IPS-20b (cell line): ENCODE measurements at regions not wholly inside any gene's neighbourhood (a gene's known extent, or its start where the extent isn't known, plus 50 kb on each side); places are given as distances from the start of the nearest gene placed in this dataset.

Experiments used
- H3K27ac ChIP-seq: one replicate; pipeline ENCODE4 v1.5.1; 2013; ENCODE audit warnings: low read length
- H3K27me3 ChIP-seq: 2 replicates; pipeline ENCODE4 v1.6.1; 2013; ENCODE audit warnings: mild to moderate bottlenecking, low read length, inconsistent platforms; ENCODE audit not compliant: insufficient read depth
- H3K36me3 ChIP-seq: 2 replicates; pipeline ENCODE4 v1.6.1; 2013; ENCODE audit warnings: low read depth, mild to moderate bottlenecking, inconsistent platforms, low read length, moderate library complexity; ENCODE audit not compliant: insufficient read depth
- H3K4me1 ChIP-seq: 2 replicates; pipeline ENCODE4 v1.6.1; 2013; ENCODE audit warnings: mild to moderate bottlenecking, control low read depth, inconsistent platforms, low read length, moderate library complexity; ENCODE audit not compliant: insufficient read depth
- H3K4me3 ChIP-seq: 2 replicates; pipeline ENCODE4 v1.5.1; 2013; ENCODE audit warnings: mild to moderate bottlenecking, low read length, inconsistent platforms
- H3K9ac ChIP-seq: 2 replicates; pipeline ENCODE4 v1.6.1; 2013; ENCODE audit warnings: low read depth, mild to moderate bottlenecking, inconsistent platforms, low read length, moderate library complexity
- H3K9me3 ChIP-seq: 2 replicates; pipeline ENCODE4 v1.6.1; 2013; ENCODE audit warnings: mild to moderate bottlenecking, low read depth, low read length, inconsistent platforms; ENCODE audit not compliant: insufficient read depth

DNA sequence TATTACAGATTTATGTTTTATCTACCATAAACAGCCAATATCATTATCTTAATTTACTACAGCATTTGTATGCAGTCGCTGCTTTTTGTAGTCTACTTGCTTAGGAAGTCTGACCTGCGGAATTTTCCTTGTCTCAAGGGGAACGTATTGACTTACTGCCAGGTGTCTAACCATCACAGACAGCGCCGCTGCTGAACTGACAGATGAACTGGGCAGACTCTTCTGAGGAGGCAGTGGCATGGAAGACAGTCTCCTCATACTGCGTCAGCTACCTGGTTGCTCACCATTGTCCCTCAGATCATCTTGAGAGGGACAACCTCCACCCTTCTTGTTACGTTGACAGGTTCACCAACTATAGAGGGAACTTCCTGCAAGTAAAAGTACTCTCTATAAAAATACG is 574.3 kb upstream of the ZNF462 start:
- no peaks in the 10 kb centered on the region for H3K9me3 ChIP-seq
- no peak overlapping the region for H3K27ac ChIP-seq
- no peaks in the 10 kb centered on the region for H3K27me3 ChIP-seq
- no peaks in the 10 kb centered on the region for H3K36me3 ChIP-seq
- H3K9ac ChIP-seq: no peak overlapping the region
- H3K4me3 ChIP-seq: no peak overlapping the region
- H3K4me1 ChIP-seq: no peaks in the 10 kb centered on the region

DNA sequence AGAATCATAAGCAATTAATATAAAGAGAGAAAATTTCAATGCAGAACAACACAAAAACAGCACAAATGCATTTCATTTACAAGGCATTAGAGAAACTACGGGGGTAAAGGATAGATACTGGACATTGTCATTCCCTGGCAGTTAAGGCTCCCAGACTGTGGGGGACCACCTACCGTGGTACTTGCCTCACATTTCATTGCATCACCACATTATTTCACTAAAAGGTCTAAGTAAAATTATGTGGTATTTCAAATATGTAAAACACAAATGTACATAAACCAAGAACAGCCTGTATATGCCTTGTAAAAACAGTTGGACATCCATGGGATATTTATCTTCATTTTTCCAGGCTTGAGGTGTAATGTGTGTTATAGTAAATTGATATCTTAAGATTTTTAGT is 571.2 kb upstream of the ZNF462 start:
- Histone ChIP-seq H3K9me3 (no peaks in the 10 kb centered on the region), H3K4me3 (no peak overlapping the region), H3K27ac (no peak overlapping the region), H3K9ac (no peak overlapping the region), H3K36me3 (no peaks in the 10 kb centered on the region), H3K4me1 (no peaks in the 10 kb centered on the region), H3K27me3 (no peaks in the 10 kb centered on the region)

DNA sequence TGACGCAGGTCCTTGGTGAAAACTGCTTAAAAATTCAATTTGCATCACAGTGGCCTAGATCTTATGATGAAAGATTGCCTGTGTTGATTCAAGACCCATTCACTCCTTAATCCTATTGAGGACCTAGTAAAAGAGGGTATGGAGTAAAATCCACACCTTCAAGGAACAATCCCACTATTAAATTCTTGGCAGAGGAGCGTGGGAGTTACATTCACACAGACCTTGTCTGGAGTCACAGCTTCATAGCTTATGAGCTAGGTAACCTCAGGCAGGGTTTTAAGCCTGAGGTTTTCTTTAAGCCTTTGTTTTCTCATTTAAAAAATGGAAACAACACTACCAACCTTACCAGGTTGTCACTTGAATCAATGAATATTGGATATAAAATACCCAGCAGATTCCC is 566.5 kb upstream of the ZNF462 start:
- no peaks in the 10 kb centered on the region for H3K4me1 ChIP-seq
- H3K4me3 ChIP-seq: no peak overlapping the region
- no peak overlapping the region for H3K9ac ChIP-seq
- H3K36me3 ChIP-seq: no peaks in the 10 kb centered on the region
- H3K9me3 ChIP-seq: no peaks in the 10 kb centered on the region
- H3K27ac ChIP-seq: no peak overlapping the region
- no peaks in the 10 kb centered on the region for H3K27me3 ChIP-seq

DNA sequence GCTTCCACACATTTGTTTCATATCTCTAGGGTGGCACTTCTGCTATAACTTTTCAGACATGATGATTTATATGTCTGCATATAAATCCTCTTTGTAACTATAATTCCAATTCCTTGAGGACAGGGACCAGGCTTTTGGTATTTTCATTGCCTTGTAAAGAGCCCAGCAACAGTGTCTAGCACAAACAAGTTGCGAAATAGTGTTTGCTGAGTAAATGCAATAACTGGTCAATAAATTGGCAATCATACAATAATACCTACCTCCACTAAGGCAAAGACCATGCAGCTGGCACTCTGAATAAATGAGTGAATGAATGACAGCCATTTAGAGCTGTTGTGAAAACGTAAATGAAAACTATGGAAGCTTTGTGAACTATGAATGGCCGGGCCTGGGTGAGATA is 564.0 kb upstream of the ZNF462 start:
- Histone ChIP-seq H3K4me3 (no peak overlapping the region), H3K9me3 (no peaks in the 10 kb centered on the region), H3K27me3 (no peaks in the 10 kb centered on the region)

DNA sequence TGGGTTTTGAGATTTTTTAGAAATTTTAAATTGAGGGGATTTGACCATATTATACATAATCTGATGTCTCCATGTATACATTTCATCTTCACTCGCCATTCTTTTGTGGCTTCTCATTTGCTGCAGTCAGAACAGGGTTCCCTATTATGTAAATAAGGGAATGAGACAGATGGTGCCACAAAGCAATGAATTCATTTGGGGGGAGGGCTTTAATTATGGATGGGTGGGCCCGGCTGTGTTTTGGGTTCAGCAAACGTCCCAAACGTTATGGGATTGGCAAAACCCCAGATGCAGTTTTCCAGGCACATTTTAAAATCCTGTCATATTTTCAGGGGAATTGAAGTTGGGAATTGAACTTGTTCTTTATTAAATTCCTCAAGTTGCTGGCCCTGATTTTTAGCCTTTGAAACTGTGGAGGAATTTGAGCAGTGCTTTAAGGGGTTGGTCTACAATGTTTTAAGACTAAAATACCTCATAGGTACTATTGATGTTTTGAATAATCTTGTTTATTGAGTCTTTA is 558.5 kb upstream of the ZNF462 start:
- Histone ChIP-seq H3K9ac (no peak overlapping the region), H3K27me3 (no peaks in the 10 kb centered on the region), H3K9me3 (no peaks in the 10 kb centered on the region), H3K27ac (no peak overlapping the region), H3K4me1 (no peaks in the 10 kb centered on the region), H3K36me3 (no peaks in the 10 kb centered on the region), H3K4me3 (no peak overlapping the region)

More for the DNA sequence above, 564.0 kb upstream of the ZNF462 start:
- Histone ChIP-seq H3K9ac (no peak overlapping the region), H3K36me3 (no peaks in the 10 kb centered on the region), H3K27ac (no peak overlapping the region), H3K4me1 (no peaks in the 10 kb centered on the region)

DNA sequence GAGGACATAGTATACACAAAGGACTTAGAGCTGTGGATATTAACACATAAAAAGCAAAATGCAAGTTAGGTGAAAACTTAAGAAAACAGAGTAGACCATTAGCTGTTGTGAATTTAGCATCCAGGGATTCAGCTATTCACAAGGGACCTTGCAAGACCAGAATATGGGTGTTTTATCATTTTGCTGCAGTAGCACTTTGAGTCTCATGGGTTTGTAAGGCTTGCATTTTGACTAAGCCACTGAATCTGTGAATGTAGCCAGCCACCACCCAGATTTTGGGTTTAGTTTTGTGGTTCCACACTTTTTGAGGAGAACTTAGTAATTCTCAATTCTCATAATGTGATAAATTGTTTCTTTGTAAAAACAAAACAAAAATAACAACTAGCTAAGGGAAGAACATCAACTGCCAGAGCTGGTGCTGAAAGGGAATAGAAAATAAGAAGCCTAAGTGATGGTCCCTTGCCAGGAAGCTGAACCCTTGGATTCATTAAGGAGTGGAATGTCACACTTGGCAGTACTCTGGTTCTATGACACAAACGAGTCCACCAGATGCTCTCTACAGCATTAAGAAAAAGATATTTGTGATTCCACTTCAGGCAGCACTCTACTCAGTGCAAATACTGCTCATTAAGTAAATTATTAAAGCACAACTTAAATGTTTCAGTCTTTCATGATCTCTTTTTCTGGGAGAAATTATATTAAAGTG is 557.4 kb upstream of the ZNF462 start:
- Histone ChIP-seq H3K27ac (no peak overlapping the region), H3K4me3 (no peak overlapping the region), H3K27me3 (no peaks in the 10 kb centered on the region), H3K36me3 (no peaks in the 10 kb centered on the region), H3K4me1 (no peaks in the 10 kb centered on the region), H3K9me3 (no peaks in the 10 kb centered on the region), H3K9ac (no peak overlapping the region)

DNA sequence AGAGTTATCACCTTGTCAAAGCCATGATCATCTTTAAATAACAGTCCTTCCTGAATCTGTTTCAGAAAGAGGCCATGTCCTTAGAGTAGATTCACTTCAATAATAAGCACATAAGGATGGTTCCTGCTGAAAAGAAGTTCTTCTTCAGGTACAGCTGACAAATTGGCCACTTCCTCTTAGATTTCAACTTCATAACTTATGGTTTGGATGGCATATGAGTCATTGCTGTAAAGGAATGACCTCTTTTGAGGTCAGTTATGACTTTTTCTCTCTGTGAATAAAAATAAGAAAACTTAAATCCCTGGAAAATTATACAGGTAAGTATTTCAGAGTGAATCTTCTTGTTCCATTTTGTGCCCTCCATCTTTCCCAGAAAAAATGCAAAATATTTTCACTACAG is 555.3 kb upstream of the ZNF462 start:
- Histone ChIP-seq H3K4me3 (no peak overlapping the region), H3K9ac (no peak overlapping the region), H3K27me3 (no peaks in the 10 kb centered on the region), H3K27ac (no peak overlapping the region), H3K36me3 (no peaks in the 10 kb centered on the region), H3K4me1 (no peaks in the 10 kb centered on the region), H3K9me3 (no peaks in the 10 kb centered on the region)

DNA sequence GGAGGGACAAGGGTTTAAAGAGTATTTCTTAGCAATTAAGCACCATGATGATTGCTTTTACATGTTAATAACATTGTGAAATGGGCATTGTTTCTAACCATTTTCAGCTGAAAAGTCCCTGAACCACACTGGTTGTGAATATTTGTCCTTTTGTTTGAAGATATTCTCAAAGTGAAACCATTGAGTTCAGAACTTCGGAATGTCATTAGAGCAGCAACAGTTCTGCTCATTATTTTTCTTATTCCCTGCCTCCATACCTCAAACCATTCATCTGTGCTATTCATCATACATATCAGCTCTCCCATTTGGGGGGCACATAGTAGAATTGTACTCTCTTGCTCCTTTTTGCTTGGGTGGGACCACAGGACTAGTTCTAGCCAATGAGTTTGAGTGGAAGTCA is 553.0 kb upstream of the ZNF462 start:
- Histone ChIP-seq H3K9me3 (no peaks in the 10 kb centered on the region), H3K27ac (no peak overlapping the region), H3K4me1 (no peaks in the 10 kb centered on the region), H3K36me3 (no peaks in the 10 kb centered on the region), H3K4me3 (peak overlapping the region; percentile 29), H3K9ac (no peak overlapping the region), H3K27me3 (no peaks in the 10 kb centered on the region)

DNA sequence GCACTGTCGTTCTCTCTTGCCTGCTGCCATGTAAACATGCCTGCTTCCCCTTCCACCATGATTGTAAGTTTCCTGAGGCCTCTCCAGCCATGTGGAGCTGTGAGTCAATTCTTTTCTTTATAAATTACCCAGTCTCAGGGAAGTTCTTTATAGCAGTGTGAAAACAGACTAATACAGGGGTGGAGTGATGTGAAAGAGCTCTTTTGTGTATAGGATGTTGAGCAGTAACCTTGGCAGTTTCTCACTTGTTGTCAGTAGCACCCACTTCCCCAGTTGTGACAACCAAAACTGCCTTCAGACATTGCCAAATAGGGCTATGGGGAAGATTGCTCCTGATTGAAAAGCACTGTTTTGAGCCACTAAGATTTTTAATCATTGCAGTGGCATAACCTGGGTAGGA is 552.2 kb upstream of the ZNF462 start:
- Histone ChIP-seq H3K36me3 (no peaks in the 10 kb centered on the region), H3K4me1 (peaks cover 6% of the 10 kb centered on the region; the same call in 1 of the 2 replicates), H3K27me3 (no peaks in the 10 kb centered on the region), H3K27ac (no peak overlapping the region), H3K9me3 (no peaks in the 10 kb centered on the region), H3K9ac (no peak overlapping the region), H3K4me3 (no peak overlapping the region)

DNA sequence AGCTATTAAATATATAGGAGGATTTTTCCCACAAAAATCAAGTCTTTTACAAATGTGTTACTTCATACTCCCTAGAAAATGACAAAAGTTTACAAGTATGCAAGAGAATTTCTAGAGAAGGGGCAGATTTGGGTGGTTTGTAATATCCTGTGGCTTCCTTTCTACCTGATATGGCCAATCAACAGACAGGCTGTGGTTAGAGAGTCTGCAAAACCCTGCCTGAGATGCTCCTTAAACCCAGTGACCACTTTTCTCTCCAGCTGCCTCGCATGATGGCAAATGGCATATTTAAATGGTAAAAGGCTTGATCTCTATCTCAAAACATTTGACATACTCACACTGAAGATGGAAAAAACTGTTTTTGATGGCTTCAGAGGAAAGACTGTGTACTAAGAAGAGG is 550.1 kb upstream of the ZNF462 start:
- H3K9me3 ChIP-seq: no peaks in the 10 kb centered on the region
- no peak overlapping the region for H3K4me3 ChIP-seq
- no peak overlapping the region for H3K27ac ChIP-seq
- peaks cover 8% of the 10 kb centered on the region; the same call in 1 of the 2 replicates for H3K4me1 ChIP-seq
- no peaks in the 10 kb centered on the region for H3K27me3 ChIP-seq
- no peaks in the 10 kb centered on the region for H3K36me3 ChIP-seq
- H3K9ac ChIP-seq: no peak overlapping the region

DNA sequence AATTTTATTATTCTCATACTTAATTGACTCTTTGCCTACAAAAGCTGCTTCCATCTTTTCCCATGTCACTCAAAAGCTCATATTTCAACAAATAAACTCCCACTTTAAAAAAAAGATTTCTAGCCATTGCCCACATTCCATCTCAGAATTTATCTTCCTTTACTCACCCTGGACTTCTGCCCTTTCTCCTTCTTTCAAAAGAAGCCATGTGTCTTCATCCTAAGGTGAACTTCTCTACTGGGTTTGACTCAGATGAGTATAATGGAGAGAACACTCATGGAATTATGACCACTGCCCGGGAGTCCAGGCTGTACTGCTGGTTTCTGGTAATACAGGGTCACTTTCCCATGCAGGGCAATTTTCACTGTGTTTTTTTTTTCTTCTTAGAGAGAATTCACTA is 548.5 kb upstream of the ZNF462 start:
- Histone ChIP-seq H3K27me3 (no peaks in the 10 kb centered on the region), H3K9me3 (no peaks in the 10 kb centered on the region), H3K36me3 (no peaks in the 10 kb centered on the region), H3K4me1 (peaks cover 8% of the 10 kb centered on the region; the same call in 1 of the 2 replicates), H3K4me3 (no peak overlapping the region), H3K27ac (no peak overlapping the region), H3K9ac (no peak overlapping the region)

DNA sequence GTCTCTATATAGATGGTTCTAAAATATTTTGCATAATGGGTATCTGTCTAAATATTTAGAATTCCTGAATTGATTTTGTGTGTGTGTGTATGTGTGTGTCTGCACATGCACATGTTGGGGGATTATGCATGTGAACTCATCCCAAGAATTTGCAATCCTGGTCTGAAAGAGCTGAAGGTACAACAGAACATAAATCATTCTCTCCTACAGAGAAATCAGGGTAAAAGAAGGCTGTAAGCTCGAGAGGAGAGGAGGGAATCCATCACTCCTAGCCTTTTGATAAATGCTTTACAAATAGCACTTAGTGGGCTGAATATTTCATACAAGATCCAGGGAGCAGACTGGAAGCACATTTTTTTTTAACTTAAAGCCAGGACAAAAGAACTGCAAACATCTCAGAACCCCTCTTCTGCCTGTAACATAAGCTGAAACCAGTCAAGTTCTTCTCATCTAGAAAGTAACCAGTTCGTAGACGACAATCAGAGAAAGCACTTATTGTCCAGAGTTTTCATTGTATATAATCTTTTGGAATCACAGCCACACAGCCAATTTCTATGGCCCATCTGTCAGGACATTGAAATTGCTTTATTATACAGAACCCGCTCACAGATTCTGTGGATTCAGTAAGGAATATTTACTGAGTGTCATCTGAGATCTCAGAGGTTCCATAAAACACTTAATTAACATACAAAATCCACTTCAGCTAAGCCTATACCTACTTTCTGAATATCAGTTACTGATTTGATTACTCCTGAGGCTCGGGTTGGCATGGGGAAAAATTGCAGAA is 541.4 kb upstream of the ZNF462 start:
- no peaks in the 10 kb centered on the region for H3K27me3 ChIP-seq
- no peaks in the 10 kb centered on the region for H3K36me3 ChIP-seq
- 0 out of 2 replicates have a peak, but pooled peaks cover 3% of the 10 kb centered on the region for H3K4me1 ChIP-seq
- H3K4me3 ChIP-seq: no peak overlapping the region
- H3K9me3 ChIP-seq: no peaks in the 10 kb centered on the region
- no peak overlapping the region for H3K9ac ChIP-seq
- no peak overlapping the region for H3K27ac ChIP-seq
